Large intestine (tissue), 3 donors: ENCODE measurements at regions not wholly inside any gene's neighbourhood (a gene's known extent, or its start where the extent isn't known, plus 50 kb on each side); places are given as distances from the start of the nearest gene placed in this dataset.

Experiments used
- DNase-seq, 2 donors: peaks; one replicate each; pipeline versions ENCODE4 v3.0.0 to v3.0.0-alpha.2; 2013
- H3K27ac ChIP-seq: one replicate; pipeline ENCODE4 v1.5.1; 2013; ENCODE audit warnings: low read length
- H3K27me3 ChIP-seq: 2 replicates; pipeline ENCODE4 v1.6.1; 2013; ENCODE audit warnings: low read length; ENCODE audit not compliant: control insufficient read depth, insufficient read depth
- H3K36me3 ChIP-seq: 2 replicates; pipeline ENCODE4 v1.6.1; 2013; ENCODE audit warnings: low read length; ENCODE audit not compliant: control insufficient read depth, insufficient read depth
- H3K4me1 ChIP-seq: one replicate; pipeline ENCODE4 v1.6.1; 2013; ENCODE audit warnings: low read length; ENCODE audit not compliant: control insufficient read depth, insufficient read depth
- H3K4me3 ChIP-seq: one replicate; pipeline ENCODE4 v1.5.1; 2013; ENCODE audit warnings: low read length
- H3K9me3 ChIP-seq: one replicate; pipeline ENCODE4 v1.6.1; 2013; ENCODE audit warnings: mild to moderate bottlenecking, low read depth, low read length, moderate library complexity; ENCODE audit not compliant: control insufficient read depth
- WGBS: methylation state at CpG from one replicate; pipeline ENCODE4 v1.1.5; 2013; ENCODE audit warnings: low lambda C conversion rate; ENCODE audit not compliant: insufficient coverage; 5-methylcytosine and 5-hydroxymethylcytosine counted together

DNA sequence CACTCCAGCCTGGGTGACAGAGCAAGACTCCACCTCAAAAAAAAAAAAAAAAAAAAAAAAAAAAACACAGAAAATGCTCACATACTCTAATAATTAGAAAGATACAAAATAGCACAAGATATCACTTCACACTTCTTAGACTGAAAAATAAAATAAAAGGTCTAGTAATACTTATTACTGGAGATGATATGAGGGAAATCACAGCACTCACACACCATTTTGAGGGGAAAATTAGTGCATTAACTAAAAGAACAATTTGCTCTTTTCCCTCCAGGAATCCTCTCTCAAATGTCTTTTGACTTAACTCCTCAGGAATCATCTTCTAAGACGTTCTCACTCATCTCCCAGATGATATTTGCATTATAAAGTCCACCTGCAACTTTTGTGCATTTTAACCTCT, 697.9 kb upstream of the SOX9 start:
- no peaks in the 10 kb centered on the region for H3K27me3 ChIP-seq
- no peaks in the 10 kb centered on the region for H3K36me3 ChIP-seq
- no peak overlapping the region for H3K27ac ChIP-seq
- no peak for DNase-seq
- no CpG with 5 or more reads among the region's 1 CpG for WGBS
- no peaks in the 10 kb centered on the region for H3K9me3 ChIP-seq
- H3K4me1 ChIP-seq, result no peaks in the 10 kb centered on the region
- H3K4me3 ChIP-seq, result no peak overlapping the region

DNA sequence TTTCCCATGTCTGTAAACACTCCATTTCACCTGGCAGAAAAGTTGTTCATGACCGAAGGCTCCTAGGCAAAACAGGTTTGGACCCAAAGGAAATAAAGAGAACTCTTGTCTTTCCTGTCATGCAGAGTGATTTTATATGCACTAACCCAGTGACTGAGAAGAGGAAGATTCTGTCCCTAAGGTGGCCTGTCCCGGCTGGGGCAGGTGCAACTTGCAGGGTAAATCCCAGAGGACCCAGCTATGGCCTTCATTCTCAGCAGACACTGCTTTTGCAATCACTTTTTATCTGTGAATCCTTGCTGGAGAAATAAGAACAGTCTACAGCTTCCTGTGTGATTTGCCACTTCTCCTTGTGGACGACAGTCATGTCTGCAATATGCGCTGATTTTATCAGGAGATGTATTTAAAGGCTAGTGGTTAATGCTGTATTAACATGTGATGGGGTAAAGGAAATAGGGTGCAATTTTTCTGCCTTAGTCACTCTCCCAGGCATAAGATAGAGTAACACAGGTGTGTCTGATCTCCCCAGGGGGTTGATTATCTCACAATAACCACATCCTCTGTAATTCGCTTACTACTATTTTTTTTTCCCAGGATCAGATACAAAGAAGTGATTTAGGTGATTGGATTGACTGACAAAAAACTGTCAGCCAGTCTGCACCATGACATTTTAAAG, 696.8 kb upstream of the SOX9 start:
- WGBS, result no CpG with 5 or more reads among the region's 5 CpGs
- H3K36me3 ChIP-seq, result no peaks in the 10 kb centered on the region
- no peak overlapping the region for H3K27ac ChIP-seq

DNA sequence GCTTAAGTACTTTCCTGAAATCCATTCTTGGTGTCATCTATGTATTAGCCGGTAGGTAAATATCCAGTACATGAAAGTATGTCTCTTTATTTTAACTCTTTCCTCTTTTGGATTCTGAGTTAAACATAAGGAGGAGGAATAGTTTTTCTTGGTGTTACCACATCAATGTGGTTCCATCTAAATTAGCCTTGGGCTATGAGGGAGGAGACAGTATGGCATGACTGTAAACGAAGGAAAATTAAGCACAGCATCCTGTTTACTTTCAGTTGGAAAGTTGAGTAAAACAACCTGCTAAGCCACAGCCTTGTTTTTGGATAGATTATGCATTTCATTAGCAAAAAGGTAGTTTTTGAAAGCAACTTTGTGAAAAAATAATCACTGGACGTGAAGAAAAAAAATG, 693.0 kb upstream of the SOX9 start:
- Histone ChIP-seq H3K4me3 (no peak overlapping the region), H3K36me3 (no peaks in the 10 kb centered on the region), H3K27me3 (no peaks in the 10 kb centered on the region), H3K4me1 (no peaks in the 10 kb centered on the region), H3K27ac (no peak overlapping the region), H3K9me3 (no peaks in the 10 kb centered on the region)
- WGBS, result 100% methylated on average over 2 of the region's 3 CpGs
- no peak for DNase-seq

More for the DNA sequence above, 696.8 kb upstream of the SOX9 start:
- Histone ChIP-seq H3K4me3 (no peak overlapping the region), H3K4me1 (no peaks in the 10 kb centered on the region), H3K27me3 (no peaks in the 10 kb centered on the region), H3K9me3 (no peaks in the 10 kb centered on the region)
- DNase-seq, result no peak

DNA sequence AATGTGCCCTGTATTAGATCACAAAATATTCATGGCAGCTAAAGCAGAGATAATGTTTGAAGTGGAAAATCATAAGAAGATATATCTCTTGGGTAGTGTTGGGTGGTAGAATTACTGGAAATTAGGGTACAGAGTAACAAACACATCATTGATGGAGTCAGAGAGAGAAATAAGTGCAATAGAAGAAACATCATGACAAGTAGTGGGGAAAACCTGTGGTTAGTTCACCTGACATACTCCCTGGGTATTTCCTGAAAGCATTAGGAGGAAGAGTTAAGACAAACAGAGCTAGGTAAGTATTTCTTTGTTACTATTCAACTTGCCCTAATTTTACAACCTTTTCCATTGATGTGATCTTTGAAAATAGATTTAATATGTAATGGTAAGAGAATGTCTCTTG, 691.9 kb upstream of the SOX9 start:
- DNase-seq, result no peak
- Histone ChIP-seq H3K4me3 (no peak overlapping the region), H3K27me3 (no peaks in the 10 kb centered on the region), H3K4me1 (no peaks in the 10 kb centered on the region), H3K36me3 (no peaks in the 10 kb centered on the region), H3K9me3 (no peaks in the 10 kb centered on the region), H3K27ac (no peak overlapping the region)

DNA sequence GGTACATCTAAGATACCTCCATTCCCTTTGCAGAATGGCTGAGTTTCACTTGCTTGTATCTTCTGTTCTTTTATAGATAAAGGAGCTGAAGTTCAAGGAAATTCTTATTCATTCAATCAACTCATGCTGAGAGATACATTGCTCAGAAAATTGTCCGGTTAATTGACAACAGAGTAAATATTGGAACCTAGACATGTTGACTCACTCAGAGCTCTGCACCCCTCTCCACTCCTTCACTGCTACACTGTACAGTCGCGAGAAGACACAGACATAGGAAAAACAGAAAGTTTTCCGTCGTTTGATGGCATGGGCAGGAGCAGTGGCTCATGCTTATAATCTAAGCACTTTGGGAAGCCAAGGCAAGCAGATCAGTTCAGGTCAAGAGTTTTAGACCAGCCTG, 690.5 kb upstream of the SOX9 start:
- no peaks in the 10 kb centered on the region for H3K4me1 ChIP-seq
- WGBS, result no CpG with 5 or more reads among the region's 5 CpGs
- no peak overlapping the region for H3K4me3 ChIP-seq
- no peaks in the 10 kb centered on the region for H3K27me3 ChIP-seq
- no peaks in the 10 kb centered on the region for H3K9me3 ChIP-seq
- no peaks in the 10 kb centered on the region for H3K36me3 ChIP-seq
- DNase-seq, result no peak
- no peak overlapping the region for H3K27ac ChIP-seq

DNA sequence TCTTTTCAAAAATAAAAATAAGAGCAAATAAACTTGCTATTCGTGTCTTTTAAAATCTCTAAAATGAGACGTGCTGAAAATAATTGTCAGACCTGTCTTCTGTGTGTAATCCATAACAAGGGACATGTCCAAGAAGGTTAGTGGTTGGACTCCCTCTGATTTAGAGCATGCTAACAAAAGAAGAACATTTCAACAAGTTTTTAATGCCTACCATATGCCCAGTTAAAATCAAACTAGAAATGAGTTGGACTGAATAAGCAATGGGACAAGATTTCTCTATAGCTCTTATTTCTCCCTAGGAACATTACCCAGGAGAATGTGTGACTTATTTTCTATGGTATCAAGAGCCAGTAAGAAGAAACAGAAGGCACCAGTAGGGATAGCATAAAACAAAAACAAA, 689.7 kb upstream of the SOX9 start:
- H3K9me3 ChIP-seq, result no peaks in the 10 kb centered on the region
- no peak overlapping the region for H3K4me3 ChIP-seq
- WGBS, result no CpG with 5 or more reads among the region's 2 CpGs
- H3K27me3 ChIP-seq, result no peaks in the 10 kb centered on the region
- no peaks in the 10 kb centered on the region for H3K36me3 ChIP-seq
- H3K27ac ChIP-seq, result no peak overlapping the region
- H3K4me1 ChIP-seq, result no peaks in the 10 kb centered on the region
- DNase-seq, result no peak

DNA sequence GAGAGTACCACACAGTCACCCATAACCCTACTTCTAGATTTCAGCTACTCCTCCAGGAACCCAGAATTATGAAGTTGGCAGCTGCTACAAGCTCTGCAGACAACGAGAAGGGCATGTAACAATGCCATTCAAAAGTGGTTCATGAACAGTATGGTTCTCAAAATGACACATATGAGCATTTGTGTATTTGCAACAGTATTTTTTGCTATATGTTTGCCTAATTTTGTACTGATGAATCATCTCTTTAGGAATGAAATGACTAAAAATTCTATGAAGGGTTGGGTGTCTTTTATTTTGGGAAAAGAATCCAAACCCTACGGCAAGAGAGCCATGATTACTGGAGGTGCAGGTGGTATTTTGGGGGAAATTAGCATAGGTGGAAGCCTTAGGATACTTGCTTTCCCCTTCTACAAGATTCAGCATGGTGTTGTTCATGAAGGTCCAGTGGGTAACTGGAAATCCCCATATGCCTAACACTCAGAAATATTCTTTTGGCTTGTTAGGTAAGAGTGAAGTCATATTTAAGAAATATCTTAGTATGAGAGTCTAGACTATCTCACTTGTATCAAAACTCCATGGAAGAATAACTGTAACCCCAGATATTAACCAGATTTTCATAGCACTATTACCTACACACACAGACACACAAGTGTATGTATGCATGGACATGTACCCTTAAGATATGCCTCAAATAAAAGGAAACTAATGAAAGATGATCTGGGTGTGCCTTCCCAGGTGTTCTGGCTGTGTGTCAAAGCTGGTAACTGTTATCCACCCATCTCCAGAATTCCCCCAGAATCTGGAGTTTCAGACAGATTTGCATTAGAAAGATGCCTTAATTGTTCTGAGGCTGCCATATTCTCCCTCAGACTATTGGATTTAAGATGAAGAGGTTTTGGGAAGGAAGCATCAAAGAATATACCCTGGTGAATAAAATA, 688.2 kb upstream of the SOX9 start:
- Histone ChIP-seq H3K9me3 (no peaks in the 10 kb centered on the region), H3K27me3 (no peaks in the 10 kb centered on the region), H3K36me3 (no peaks in the 10 kb centered on the region), H3K4me1 (no peaks in the 10 kb centered on the region), H3K27ac (no peak overlapping the region), H3K4me3 (no peak overlapping the region)
- no peak for DNase-seq
- 100% methylated on average over 1 of the region's 2 CpGs for WGBS

DNA sequence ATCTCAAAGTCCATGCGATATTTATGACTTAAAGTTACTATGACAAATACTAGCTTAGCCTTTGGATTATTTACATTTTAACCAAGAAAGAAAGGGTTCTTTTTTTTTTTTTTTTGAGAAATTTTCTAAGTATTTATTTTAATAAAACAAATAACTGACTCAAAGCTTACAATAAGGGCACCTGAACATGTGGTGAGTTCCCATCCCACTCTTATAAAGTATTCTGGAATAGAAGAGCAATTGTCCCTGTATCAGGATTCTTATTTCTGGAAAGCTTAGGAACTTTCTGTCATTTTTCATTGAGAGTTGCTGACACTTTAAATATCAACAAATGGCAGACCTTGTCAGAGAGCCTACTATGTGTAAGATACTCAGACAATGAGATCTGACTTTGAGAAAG, 686.1 kb upstream of the SOX9 start:
- H3K4me1 ChIP-seq, result no peaks in the 10 kb centered on the region
- H3K27ac ChIP-seq, result no peak overlapping the region
- no peak for DNase-seq
- 29% methylated on average over 1 of the region's 1 CpG for WGBS
- H3K4me3 ChIP-seq, result no peak overlapping the region
- no peaks in the 10 kb centered on the region for H3K9me3 ChIP-seq
- H3K27me3 ChIP-seq, result no peaks in the 10 kb centered on the region
- no peaks in the 10 kb centered on the region for H3K36me3 ChIP-seq

DNA sequence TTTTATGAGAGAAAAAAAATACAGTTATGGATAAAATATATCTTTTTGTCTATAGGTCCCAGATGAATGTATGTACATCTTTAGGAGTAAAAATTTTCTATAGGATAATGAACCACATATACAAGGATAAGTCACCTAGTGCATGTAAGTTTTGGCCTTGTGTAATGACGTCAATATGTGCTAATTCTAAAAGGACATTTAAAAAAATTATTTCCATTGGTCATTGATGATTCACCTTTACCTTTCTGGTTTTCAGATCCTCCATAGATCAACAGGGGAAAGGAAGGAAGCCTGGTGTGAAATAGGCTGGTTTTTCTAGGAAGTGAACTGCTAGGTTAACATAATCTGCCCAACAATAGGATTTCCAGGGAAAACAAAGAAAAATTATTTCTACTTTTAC, 684.3 kb upstream of the SOX9 start:
- Histone ChIP-seq H3K4me1 (no peaks in the 10 kb centered on the region), H3K36me3 (no peaks in the 10 kb centered on the region), H3K27me3 (no peaks in the 10 kb centered on the region), H3K9me3 (no peaks in the 10 kb centered on the region), H3K4me3 (no peak overlapping the region), H3K27ac (no peak overlapping the region)
- no peak for DNase-seq
- no CpG with 5 or more reads among the region's 1 CpG for WGBS

DNA sequence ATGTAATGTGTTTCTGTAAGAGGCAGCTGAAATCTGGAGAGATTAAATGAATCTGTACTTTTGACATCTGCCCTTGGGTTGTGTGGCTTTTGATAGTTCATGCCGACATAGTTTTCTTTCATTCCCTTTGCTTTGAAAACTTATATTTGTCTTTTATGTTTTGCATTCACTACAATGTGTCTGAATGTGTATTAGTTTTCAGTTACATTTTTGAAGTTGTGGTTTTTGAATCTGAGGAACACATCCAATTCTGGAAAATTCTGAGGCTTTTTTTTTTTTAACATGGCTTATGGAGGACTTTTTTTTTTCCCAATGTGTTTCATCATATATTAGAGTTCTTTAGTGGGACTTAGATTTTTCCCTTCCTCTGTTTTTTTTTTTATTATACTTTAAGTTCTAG, 683.7 kb upstream of the SOX9 start:
- Histone ChIP-seq H3K9me3 (no peaks in the 10 kb centered on the region), H3K27me3 (no peaks in the 10 kb centered on the region), H3K36me3 (no peaks in the 10 kb centered on the region), H3K4me1 (no peaks in the 10 kb centered on the region), H3K4me3 (no peak overlapping the region), H3K27ac (no peak overlapping the region)
- DNase-seq, result no peak
- WGBS, result 60% methylated on average over 1 of the region's 1 CpG
